ENCODE measurements at regions not wholly inside any gene's neighbourhood (a gene's known extent, or its start where the extent isn't known, plus 50 kb on each side); places are given as distances from the start of the nearest gene placed in this dataset.
A peak's percentile ranks its signal among the peaks of the same experiment; 100 is the strongest.
"Not testable (repeated sequence)": the region's sequence is repeated elsewhere in the genome, so short reads cannot be mapped to it uniquely, and the experiment has no call there.

DNA sequence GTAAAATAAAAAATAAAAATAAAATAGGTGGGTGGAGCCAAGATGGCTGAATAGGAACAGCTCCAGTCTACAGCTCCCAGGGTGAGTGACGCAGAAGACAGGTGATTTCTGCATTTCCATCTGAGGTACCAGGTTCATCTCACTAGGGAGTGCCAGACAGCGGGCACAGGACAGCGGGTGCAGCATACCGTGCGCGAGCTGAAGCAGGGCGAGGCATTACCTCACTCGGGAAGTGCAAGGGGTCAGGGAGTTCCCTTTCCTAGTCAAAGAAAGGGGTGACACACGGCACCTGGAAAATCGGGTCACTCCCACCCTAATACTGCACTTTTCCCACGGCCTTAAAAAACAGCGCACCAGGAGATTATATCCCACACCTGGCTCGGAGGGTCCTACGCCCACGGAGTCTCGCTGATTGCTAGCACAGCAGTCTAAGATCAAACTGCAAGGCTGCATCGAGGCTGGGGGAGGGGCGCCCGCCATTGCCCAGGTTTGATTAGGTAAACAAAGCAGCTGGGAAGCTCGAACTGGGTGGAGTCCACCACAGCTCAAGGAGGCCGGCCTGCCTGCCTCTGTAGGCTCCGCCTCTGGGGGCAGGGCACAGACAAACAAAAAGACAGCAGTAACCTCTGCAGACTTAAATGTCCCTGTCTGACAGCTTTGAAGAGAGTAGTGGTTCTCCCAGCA, 161.9 kb upstream of the RPS6KA2 start:
- FAIRE-seq; DNase-seq (ENCODE audit: low read depth in 1 of 2, low spot score in 1 of 2); H3K9me3 ChIP-seq; H3K4me2 ChIP-seq; POLR2A ChIA-PET; H3K4me3 ChIP-seq; ATAC-seq; H3K4me1 ChIP-seq; H3K27ac ChIP-seq: not testable (repeated sequence)
- CTCF ChIA-PET, result interaction anchor here (2.1 to 2.9 kb wide), 3 partner anchors 13 to 201 kb away, joined by 7 to 15 read pairs (median 10); no protein-coding TSS in a partner anchor
- 51% methylated on average over 16 of the region's 22 CpGs for WGBS (ENCODE audit: missing lambda C conversion rate)

DNA sequence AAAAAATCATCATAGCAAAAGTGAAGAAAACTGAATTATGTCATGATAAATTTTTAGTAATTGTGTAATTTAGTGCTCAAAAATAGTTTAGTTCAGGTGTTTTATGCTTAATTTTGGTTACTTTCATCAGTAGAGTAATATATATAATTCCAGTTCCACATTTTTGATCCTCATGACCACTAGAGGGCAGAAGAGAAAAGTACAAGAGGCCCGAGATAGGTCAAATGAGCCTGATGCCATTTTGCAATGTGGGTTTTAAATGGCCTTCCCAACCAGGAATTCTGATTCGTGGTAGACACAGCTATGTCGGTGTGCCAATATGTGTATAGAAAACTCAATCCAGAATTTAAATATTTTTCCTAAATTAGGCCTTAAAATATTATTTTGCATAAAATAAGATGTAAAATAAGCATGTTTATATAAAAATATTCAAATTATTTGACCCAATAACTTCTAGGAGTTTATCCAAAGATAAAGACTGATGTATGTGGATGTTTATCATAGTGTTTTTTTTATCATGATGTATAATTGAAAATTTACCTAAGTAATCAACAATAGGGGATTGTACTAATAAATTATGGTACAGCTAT, 159.7 kb upstream of the RPS6KA2 start:
- ChIA-PET CTCF (interaction anchor here (0.6 to 2.9 kb wide), 6 partner anchors 10 to 348 kb away, joined by 3 to 15 read pairs (median 6); no protein-coding TSS in a partner anchor), POLR2A (no interaction called here)
- H3K9me3 ChIP-seq, result no peaks in the 10 kb centered on the region
- DNase-seq (ENCODE audit: low read depth in 1 of 2, low spot score in 1 of 2) (peak; percentile 31 to 63), FAIRE-seq (no peak), ATAC-seq (peak in 1 of 2 experiments; percentile 77; a peak in 4 of 6 replicates)
- no peak overlapping the region for H3K4me2 ChIP-seq
- TF ChIP-seq BHLHE40 (IDR thresholded peaks at IDR 0.05; ENCODE audit: low read depth, low read length) (no peak), HOXA7 (CRISPR knock-in tag; IDR thresholded peaks at IDR 0.05) (no peak), SREBF2 (IDR thresholded peaks at IDR 0.05) (no peak), RAD21 (conservative IDR thresholded peaks at IDR 0.05 in 1 of 2, IDR thresholded peaks at IDR 0.05 in 1 of 2) (peak; percentile 59 to 64), SMC3 (IDR thresholded peaks at IDR 0.05) (peak; percentile 55), CBX8 (IDR thresholded peaks at IDR 0.05) (no peak), CEBPB (IDR thresholded peaks at IDR 0.05) (0 out of 4 replicates have a peak, but pooled peaks of 1 of the 2 experiments have one; percentile 9), EHMT2 (IDR thresholded peaks at IDR 0.05; ENCODE audit: low read depth) (peak; percentile 67; the same call in 1 of the 2 replicates)
- TF ChIP-seq, protein P1, sequence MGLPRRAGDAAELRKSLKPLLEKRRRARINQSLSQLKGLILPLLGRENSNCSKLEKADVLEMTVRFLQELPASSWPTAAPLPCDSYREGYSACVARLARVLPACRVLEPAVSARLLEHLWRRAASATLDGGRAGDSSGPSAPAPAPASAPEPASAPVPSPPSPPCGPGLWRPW (IDR thresholded peaks at IDR 0.05), result no peak
- TF ChIP-seq, protein P2, sequence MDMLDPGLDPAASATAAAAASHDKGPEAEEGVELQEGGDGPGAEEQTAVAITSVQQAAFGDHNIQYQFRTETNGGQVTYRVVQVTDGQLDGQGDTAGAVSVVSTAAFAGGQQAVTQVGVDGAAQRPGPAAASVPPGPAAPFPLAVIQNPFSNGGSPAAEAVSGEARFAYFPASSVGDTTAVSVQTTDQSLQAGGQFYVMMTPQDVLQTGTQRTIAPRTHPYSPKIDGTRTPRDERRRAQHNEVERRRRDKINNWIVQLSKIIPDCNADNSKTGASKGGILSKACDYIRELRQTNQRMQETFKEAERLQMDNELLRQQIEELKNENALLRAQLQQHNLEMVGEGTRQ (IDR thresholded peaks at IDR 0.05), result no peak
- TF ChIP-seq, protein P3, sequence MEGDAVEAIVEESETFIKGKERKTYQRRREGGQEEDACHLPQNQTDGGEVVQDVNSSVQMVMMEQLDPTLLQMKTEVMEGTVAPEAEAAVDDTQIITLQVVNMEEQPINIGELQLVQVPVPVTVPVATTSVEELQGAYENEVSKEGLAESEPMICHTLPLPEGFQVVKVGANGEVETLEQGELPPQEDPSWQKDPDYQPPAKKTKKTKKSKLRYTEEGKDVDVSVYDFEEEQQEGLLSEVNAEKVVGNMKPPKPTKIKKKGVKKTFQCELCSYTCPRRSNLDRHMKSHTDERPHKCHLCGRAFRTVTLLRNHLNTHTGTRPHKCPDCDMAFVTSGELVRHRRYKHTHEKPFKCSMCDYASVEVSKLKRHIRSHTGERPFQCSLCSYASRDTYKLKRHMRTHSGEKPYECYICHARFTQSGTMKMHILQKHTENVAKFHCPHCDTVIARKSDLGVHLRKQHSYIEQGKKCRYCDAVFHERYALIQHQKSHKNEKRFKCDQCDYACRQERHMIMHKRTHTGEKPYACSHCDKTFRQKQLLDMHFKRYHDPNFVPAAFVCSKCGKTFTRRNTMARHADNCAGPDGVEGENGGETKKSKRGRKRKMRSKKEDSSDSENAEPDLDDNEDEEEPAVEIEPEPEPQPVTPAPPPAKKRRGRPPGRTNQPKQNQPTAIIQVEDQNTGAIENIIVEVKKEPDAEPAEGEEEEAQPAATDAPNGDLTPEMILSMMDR (IDR thresholded peaks at IDR 0.05), result peak; percentile 62
- no peak overlapping the region for H3K27ac ChIP-seq
- no peak overlapping the region for H3K4me3 ChIP-seq
- no peaks in the 10 kb centered on the region for H3K4me1 ChIP-seq
- 1% methylated on average over 3 of the region's 3 CpGs for WGBS (ENCODE audit: missing lambda C conversion rate)

DNA sequence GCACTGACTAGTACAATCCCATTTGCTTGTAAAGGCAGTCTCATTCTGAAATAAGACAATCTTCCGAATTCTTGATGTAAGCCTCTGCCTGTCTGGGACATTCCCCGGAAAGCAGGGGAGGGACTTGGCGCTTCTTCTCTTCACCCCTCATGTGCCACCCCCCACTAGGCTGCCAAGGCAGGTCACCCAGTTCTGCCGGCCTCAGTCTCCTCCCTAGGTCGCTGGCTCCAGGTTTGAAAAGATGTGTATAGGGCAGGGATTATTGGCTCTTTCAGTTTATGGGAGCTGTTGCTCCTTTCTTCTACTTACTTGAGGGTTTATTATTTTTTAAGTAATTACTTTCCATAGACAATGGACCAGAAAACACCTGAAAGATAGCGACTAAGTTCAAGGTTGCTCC, 158.1 kb upstream of the RPS6KA2 start:
- H3K27ac ChIP-seq, result no peak overlapping the region
- WGBS (ENCODE audit: missing lambda C conversion rate), result 42% methylated on average over 6 of the region's 6 CpGs
- H3K4me1 ChIP-seq, result no peaks in the 10 kb centered on the region
- no peaks in the 10 kb centered on the region for H3K9me3 ChIP-seq
- POLR2A ChIA-PET, result no interaction called here
- FAIRE-seq, result no peak
- no peak for DNase-seq (ENCODE audit: low read depth in 1 of 2, low spot score in 1 of 2)
- no peak overlapping the region for H3K4me3 ChIP-seq
- ATAC-seq, result no peak
- no peak overlapping the region for H3K4me2 ChIP-seq
- CTCF ChIA-PET, result interaction anchor here (0.7 to 1.8 kb wide), 4 partner anchors 9 to 357 kb away, joined by 3 to 7 read pairs (median 4); no protein-coding TSS in a partner anchor
- no peak for TF ChIP-seq NR3C1 (IDR thresholded peaks at IDR 0.05)
- TF ChIP-seq SMC3 (IDR thresholded peaks at IDR 0.05), result no peak
- TF ChIP-seq MAFK (IDR thresholded peaks at IDR 0.05; ENCODE audit: partially characterized antibody), result no peak
- no peak for TF ChIP-seq RNF2 (IDR thresholded peaks at IDR 0.05; ENCODE audit: borderline replicate concordance, low read depth)
- TF ChIP-seq MAZ (IDR thresholded peaks at IDR 0.05; ENCODE audit: borderline replicate concordance, low read depth, low read length), result no peak
- no peak for TF ChIP-seq EHF (CRISPR knock-in tag; IDR thresholded peaks at IDR 0.05)
- no peak for TF ChIP-seq PHF8 (IDR thresholded peaks at IDR 0.05; ENCODE audit: borderline replicate concordance, low read depth)
- no peak for TF ChIP-seq MYC (IDR thresholded peaks at IDR 0.05; ENCODE audit: borderline replicate concordance, low read length)
- TF ChIP-seq FOXS1 (CRISPR knock-in tag; IDR thresholded peaks at IDR 0.05), result no peak
- TF ChIP-seq HOXA7 (CRISPR knock-in tag; IDR thresholded peaks at IDR 0.05), result no peak
- no peak for TF ChIP-seq CBX8 (IDR thresholded peaks at IDR 0.05)
- TF ChIP-seq POLR2A (IDR thresholded peaks at IDR 0.05; ENCODE audit: low read length), result no peak
- TF ChIP-seq, protein P4, sequence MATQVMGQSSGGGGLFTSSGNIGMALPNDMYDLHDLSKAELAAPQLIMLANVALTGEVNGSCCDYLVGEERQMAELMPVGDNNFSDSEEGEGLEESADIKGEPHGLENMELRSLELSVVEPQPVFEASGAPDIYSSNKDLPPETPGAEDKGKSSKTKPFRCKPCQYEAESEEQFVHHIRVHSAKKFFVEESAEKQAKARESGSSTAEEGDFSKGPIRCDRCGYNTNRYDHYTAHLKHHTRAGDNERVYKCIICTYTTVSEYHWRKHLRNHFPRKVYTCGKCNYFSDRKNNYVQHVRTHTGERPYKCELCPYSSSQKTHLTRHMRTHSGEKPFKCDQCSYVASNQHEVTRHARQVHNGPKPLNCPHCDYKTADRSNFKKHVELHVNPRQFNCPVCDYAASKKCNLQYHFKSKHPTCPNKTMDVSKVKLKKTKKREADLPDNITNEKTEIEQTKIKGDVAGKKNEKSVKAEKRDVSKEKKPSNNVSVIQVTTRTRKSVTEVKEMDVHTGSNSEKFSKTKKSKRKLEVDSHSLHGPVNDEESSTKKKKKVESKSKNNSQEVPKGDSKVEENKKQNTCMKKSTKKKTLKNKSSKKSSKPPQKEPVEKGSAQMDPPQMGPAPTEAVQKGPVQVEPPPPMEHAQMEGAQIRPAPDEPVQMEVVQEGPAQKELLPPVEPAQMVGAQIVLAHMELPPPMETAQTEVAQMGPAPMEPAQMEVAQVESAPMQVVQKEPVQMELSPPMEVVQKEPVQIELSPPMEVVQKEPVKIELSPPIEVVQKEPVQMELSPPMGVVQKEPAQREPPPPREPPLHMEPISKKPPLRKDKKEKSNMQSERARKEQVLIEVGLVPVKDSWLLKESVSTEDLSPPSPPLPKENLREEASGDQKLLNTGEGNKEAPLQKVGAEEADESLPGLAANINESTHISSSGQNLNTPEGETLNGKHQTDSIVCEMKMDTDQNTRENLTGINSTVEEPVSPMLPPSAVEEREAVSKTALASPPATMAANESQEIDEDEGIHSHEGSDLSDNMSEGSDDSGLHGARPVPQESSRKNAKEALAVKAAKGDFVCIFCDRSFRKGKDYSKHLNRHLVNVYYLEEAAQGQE (IDR thresholded peaks at IDR 0.05), result no peak
- TF ChIP-seq, protein P2 (IDR thresholded peaks at IDR 0.05), result no peak
- no peak for TF ChIP-seq KDM1A (IDR thresholded peaks at IDR 0.05; ENCODE audit: low read depth)
- no peak for TF ChIP-seq EP300 (IDR thresholded peaks at IDR 0.05)

Measured in A549 (cell line).